GM23248 (cell line): ENCODE measurements at regions not wholly inside any gene's neighbourhood (a gene's known extent, or its start where the extent isn't known, plus 50 kb on each side); places are given as distances from the start of the nearest gene placed in this dataset.

Experiments
- EZH2 ChIP-seq: fragments of 200-600 bp; sonication (generic); IDR thresholded peaks from 2 replicates; pipeline ENCODE4 v1.6.1; 2018; ENCODE audit warnings: antibody characterized with exemption, mild to moderate bottlenecking; ENCODE audit not compliant: insufficient read depth, poor library complexity, severe bottlenecking
- EZH2phosphoT487 ChIP-seq: fragments of 200-600 bp; sonication (generic); IDR thresholded peaks from 2 replicates; pipeline ENCODE4 v1.6.1; 2018; ENCODE audit warnings: antibody characterized with exemption, moderate library complexity, mild to moderate bottlenecking, low read depth; ENCODE audit not compliant: insufficient read depth

GRCh38 chr2:12014088-12014960 lies 267.9 kb downstream of the LPIN1 start:
- TF ChIP-seq EZH2 (no peak), EZH2phosphoT487 (0 out of 2 replicates have a peak, but pooled peaks have one; percentile 75)
